ENCODE measurements at regions not wholly inside any gene's neighbourhood (a gene's known extent, or its start where the extent isn't known, plus 50 kb on each side); places are given as distances from the start of the nearest gene placed in this dataset.
"Not testable (repeated sequence)": the region's sequence is repeated elsewhere in the genome, so short reads cannot be mapped to it uniquely, and the experiment has no call there.

DNA sequence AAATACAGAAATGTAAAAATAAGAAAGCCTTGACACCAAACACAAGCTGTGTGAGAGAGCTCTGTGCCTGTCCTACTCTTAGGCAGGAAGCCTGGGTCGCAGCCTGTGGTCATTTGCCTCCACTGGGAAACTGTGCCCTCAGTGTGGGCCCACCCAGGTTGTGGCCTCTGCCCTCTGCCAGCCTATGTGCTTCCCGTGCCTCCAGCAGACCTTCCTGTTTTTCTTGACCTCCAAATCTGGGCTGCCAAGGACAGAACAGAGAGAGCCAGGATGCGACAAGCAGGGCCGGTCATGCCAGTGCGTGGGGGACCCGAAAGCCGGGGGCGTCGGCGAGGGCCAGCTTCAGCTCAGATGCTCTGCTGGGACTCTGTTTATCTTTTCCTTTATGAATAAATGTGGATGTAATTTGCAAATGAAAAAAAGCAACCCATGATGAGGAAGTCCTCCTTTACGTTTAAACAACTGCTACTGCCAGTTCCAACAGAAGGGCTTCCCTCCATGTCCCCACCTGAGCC, 189.2 kb upstream of the EXOC2 start:
- Histone ChIP-seq H3K9me3 (ENCODE audit: insufficient read depth, low read depth, low read length) (no peaks in the 10 kb centered on the region), H3K4me3 (ENCODE audit: low read length) (no peak overlapping the region), H3K9ac (ENCODE audit: low read depth, low read length) (no peak overlapping the region), H3K27me3 (ENCODE audit: insufficient read depth, low read length) (no peaks in the 10 kb centered on the region), H3K36me3 (ENCODE audit: insufficient read depth, low read depth, low read length) (no peaks in the 10 kb centered on the region), H3K27ac (ENCODE audit: low read length) (no peak overlapping the region), H3K4me1 (ENCODE audit: insufficient read depth, low read length) (peaks cover 5% of the 10 kb centered on the region; the same call in 1 of the 2 replicates)

DNA sequence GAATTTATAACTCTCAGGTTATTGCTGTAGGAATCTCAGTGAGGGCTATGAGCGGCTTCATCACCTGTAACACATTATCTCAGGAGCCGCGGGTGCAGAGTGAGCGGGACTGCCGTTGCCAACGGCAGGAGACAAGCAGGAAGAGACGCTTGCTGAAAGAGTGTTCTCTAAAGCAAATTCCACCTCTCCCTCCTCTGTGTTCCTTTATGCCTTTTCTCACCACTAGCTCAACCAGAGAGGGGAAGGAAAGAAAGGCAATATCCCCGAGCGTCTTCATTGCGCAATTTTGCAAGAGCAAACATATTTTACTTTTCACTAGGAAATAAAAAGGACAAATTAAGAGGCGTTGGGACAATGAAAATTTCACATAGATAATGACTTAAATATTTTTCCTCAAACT, 185.2 kb upstream of the EXOC2 start:
- H3K9me3 ChIP-seq (ENCODE audit: insufficient read depth, low read depth, low read length), result no peaks in the 10 kb centered on the region
- H3K27ac ChIP-seq (ENCODE audit: low read length), result no peak overlapping the region
- H3K4me1 ChIP-seq (ENCODE audit: insufficient read depth, low read length), result peaks cover 5% of the 10 kb centered on the region; the same call in 1 of the 2 replicates
- H3K9ac ChIP-seq (ENCODE audit: low read depth, low read length), result no peak overlapping the region
- H3K4me3 ChIP-seq (ENCODE audit: low read length), result no peak overlapping the region
- H3K27me3 ChIP-seq (ENCODE audit: insufficient read depth, low read length), result no peaks in the 10 kb centered on the region
- H3K36me3 ChIP-seq (ENCODE audit: insufficient read depth, low read depth, low read length), result no peaks in the 10 kb centered on the region

DNA sequence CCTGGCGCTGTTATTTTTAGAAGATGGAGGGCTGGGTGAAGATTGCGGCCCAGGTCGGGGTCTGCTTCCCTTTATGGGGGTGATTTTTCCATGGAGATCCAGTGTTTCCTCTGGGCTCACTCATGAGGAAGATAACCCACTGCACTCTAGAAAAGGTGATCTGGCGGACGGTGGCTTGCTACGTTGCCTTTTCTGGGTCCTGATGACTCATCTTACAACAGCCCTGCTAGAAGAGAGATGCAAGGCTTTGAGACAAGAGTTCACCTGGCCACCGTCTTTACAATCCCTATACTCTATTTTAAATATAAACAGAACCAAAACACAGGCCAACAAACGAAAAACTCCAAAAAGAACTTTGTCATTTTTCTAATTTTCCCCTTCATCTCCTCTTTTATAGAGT, 182.1 kb upstream of the EXOC2 start:
- Histone ChIP-seq H3K9ac (ENCODE audit: low read depth, low read length) (no peak overlapping the region), H3K9me3 (ENCODE audit: insufficient read depth, low read depth, low read length) (no peaks in the 10 kb centered on the region), H3K4me1 (ENCODE audit: insufficient read depth, low read length) (no peaks in the 10 kb centered on the region), H3K27ac (ENCODE audit: low read length) (no peak overlapping the region), H3K27me3 (ENCODE audit: insufficient read depth, low read length) (no peaks in the 10 kb centered on the region), H3K4me3 (ENCODE audit: low read length) (no peak overlapping the region), H3K36me3 (ENCODE audit: insufficient read depth, low read depth, low read length) (no peaks in the 10 kb centered on the region)

DNA sequence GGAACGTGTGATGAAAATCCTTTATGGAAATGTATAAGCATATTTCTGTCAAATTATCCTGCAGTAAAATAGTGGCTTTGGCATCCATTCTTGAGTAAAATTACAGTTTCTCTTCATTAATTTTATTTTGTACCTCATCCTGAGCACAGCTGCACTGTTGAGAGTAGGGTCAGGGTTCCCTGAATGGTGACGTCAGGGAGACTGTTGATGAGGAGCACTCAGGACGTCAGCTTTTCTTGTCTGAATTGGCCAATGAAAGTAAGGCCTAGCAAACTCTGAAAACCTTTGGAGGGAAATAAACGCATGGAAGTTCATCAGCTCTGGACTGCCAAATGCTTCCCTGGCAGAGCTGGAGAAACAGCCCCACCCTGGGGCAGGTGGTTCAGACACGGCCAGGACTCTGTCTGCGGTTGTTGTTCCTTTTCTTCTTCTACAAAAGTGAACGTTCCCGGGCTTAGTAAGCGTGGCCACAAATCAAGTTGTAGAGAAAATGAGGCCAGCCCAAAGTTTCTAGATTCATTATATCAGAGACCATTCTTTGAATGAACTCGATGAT, 179.7 kb upstream of the EXOC2 start:
- Histone ChIP-seq H3K27ac (ENCODE audit: low read length) (no peak overlapping the region), H3K9me3 (ENCODE audit: insufficient read depth, low read depth, low read length) (no peaks in the 10 kb centered on the region), H3K36me3 (ENCODE audit: insufficient read depth, low read depth, low read length) (no peaks in the 10 kb centered on the region), H3K27me3 (ENCODE audit: insufficient read depth, low read length) (no peaks in the 10 kb centered on the region), H3K4me1 (ENCODE audit: insufficient read depth, low read length) (no peaks in the 10 kb centered on the region), H3K4me3 (ENCODE audit: low read length) (no peak overlapping the region), H3K9ac (ENCODE audit: low read depth, low read length) (no peak overlapping the region)

DNA sequence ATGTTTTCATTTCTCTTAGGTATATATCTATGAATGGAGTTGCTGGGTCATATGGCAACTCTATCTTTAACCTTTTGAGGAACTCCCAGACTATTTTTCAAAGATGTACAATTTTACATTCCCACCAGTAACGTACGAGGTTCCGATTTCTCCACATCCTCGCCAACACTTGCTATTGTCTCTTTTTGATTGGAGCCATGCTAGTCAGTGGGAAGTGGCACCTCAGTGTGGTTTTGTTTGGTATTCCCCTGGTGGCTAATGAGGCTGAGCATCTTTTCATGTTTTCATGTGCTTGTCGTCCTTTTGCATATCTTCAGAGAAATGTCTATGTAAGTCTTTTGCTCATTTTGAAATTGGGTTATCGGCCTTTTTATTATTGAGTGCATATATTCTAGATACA, 178.6 kb upstream of the EXOC2 start:
- Histone ChIP-seq H3K4me1 (ENCODE audit: insufficient read depth, low read length) (no peaks in the 10 kb centered on the region), H3K27ac (ENCODE audit: low read length) (no peak overlapping the region), H3K9me3 (ENCODE audit: insufficient read depth, low read depth, low read length) (no peaks in the 10 kb centered on the region), H3K27me3 (ENCODE audit: insufficient read depth, low read length) (no peaks in the 10 kb centered on the region), H3K36me3 (ENCODE audit: insufficient read depth, low read depth, low read length) (no peaks in the 10 kb centered on the region), H3K4me3 (ENCODE audit: low read length) (no peak overlapping the region), H3K9ac (ENCODE audit: low read depth, low read length) (no peak overlapping the region)

DNA sequence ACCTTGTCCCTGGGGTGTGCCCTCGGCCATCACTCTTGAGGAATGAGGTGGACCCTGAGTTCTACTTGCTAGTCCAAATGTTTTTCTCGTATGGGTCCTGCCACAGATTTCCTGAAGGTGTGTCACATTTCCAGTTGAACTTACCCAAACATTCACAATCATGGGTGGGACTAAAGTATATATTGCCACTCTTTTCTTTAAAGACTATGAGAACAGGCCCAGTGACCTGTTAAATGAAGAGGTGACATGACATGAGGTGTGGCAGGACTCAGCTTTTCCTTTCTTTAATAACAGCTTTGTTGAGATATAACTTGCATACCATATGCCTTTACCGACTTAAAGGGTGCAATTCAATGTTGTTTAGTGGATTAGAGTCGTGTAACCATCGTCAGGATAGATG, 177.2 kb upstream of the EXOC2 start:
- no peaks in the 10 kb centered on the region for H3K27me3 ChIP-seq (ENCODE audit: insufficient read depth, low read length)

DNA sequence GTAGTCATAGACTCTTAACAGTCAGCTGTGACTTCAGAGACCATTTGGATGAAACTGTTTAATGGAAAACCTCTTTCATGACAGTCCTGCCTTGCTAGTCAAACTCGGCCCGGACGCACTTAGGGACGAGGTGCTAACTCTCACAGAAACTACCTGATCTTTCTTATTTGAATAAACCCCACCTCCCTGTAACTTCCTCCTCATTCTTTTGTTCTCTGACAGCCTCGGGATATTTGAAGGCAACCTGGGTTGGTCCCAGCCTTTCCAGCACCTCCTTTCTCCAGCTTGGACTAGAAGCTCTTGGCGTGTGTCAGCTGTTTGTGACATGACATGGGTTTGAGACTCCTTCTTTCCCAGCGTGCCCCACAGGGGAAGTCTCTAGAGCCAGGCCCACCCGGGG, 175.3 kb upstream of the EXOC2 start:
- no peak overlapping the region for H3K4me3 ChIP-seq (ENCODE audit: low read length)
- no peak overlapping the region for H3K27ac ChIP-seq (ENCODE audit: low read length)
- no peak overlapping the region for H3K9ac ChIP-seq (ENCODE audit: low read depth, low read length)
- H3K4me1 ChIP-seq (ENCODE audit: insufficient read depth, low read length), result no peaks in the 10 kb centered on the region
- H3K9me3 ChIP-seq (ENCODE audit: insufficient read depth, low read depth, low read length), result no peaks in the 10 kb centered on the region
- H3K27me3 ChIP-seq (ENCODE audit: insufficient read depth, low read length), result no peaks in the 10 kb centered on the region
- H3K36me3 ChIP-seq (ENCODE audit: insufficient read depth, low read depth, low read length), result no peaks in the 10 kb centered on the region

More for the DNA sequence above, 177.2 kb upstream of the EXOC2 start:
- Histone ChIP-seq H3K36me3 (ENCODE audit: insufficient read depth, low read depth, low read length) (no peaks in the 10 kb centered on the region), H3K27ac (ENCODE audit: low read length) (no peak overlapping the region), H3K9ac (ENCODE audit: low read depth, low read length) (no peak overlapping the region), H3K9me3 (ENCODE audit: insufficient read depth, low read depth, low read length) (no peaks in the 10 kb centered on the region), H3K4me3 (ENCODE audit: low read length) (no peak overlapping the region), H3K4me1 (ENCODE audit: insufficient read depth, low read length) (no peaks in the 10 kb centered on the region)

DNA sequence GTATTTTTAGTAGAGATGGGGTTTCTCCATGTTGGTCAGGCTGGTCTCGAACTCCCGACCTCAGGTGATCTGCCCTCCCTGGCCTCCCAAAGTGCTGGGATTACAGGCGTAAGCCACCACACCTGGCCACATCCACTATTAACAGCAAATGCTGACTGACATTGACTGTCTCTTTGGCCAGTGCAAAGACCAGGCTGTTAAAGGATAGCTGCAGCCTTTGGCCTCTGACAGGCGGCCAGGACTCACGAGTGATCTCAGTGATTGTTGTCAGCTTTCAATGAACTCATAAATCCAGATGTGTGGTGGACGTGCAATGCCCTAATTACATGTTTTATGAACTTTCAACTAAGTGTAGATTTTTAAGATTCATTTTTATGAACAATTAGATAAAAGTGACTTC, 174.4 kb upstream of the EXOC2 start:
- H3K27me3 ChIP-seq (ENCODE audit: insufficient read depth, low read length), result no peaks in the 10 kb centered on the region
- no peaks in the 10 kb centered on the region for H3K4me1 ChIP-seq (ENCODE audit: insufficient read depth, low read length)
- H3K27ac ChIP-seq (ENCODE audit: low read length), result no peak overlapping the region
- H3K4me3 ChIP-seq (ENCODE audit: low read length), result no peak overlapping the region
- H3K36me3 ChIP-seq (ENCODE audit: insufficient read depth, low read depth, low read length), result no peaks in the 10 kb centered on the region
- H3K9me3 ChIP-seq (ENCODE audit: insufficient read depth, low read depth, low read length), result no peaks in the 10 kb centered on the region
- no peak overlapping the region for H3K9ac ChIP-seq (ENCODE audit: low read depth, low read length)

DNA sequence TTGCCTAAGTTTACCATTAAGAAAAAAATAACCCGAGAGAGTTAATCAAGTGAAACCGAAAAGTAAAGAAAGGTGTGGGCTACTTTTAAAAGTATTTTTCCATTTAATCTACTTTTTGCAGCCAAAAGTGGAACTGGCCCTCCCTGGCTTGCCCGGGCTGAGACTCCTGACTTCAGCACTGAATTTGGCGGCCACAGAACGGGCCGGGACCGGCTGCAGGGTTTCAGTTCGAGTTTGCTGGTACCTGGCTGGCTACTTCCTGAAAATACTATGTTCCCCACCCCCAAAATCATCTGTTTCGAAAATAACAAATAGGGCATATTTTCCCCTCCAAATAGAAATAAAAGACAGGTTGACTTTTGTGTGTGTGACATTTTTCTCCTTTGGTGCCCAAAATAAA, 173.4 kb upstream of the EXOC2 start:
- no peaks in the 10 kb centered on the region for H3K9me3 ChIP-seq (ENCODE audit: insufficient read depth, low read depth, low read length)
- H3K4me3 ChIP-seq (ENCODE audit: low read length), result no peak overlapping the region
- H3K27ac ChIP-seq (ENCODE audit: low read length), result no peak overlapping the region
- H3K27me3 ChIP-seq (ENCODE audit: insufficient read depth, low read length), result no peaks in the 10 kb centered on the region
- H3K36me3 ChIP-seq (ENCODE audit: insufficient read depth, low read depth, low read length), result no peaks in the 10 kb centered on the region
- H3K4me1 ChIP-seq (ENCODE audit: insufficient read depth, low read length), result no peaks in the 10 kb centered on the region
- no peak overlapping the region for H3K9ac ChIP-seq (ENCODE audit: low read depth, low read length)

DNA sequence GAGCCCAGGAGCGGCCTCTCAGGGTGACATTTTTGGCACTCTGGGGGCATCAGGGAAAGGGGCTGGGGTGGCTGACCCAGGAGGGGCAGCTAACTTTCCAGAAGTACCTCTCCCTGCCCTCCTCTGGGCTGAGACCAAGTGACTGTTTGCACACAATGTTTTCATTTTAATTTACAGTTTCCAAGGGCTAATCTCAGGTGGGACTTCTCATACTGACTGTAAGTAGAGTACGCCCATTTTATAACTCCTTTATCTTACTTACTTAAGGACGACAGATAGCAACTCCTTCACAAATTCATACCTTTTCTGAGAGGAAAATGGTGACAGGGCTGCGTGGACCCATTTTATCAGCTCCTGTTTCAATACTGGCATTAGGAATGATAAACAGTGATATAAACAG, 172.9 kb upstream of the EXOC2 start:
- H3K9me3 ChIP-seq (ENCODE audit: insufficient read depth, low read depth, low read length), result no peaks in the 10 kb centered on the region
- H3K36me3 ChIP-seq (ENCODE audit: insufficient read depth, low read depth, low read length), result no peaks in the 10 kb centered on the region
- H3K27me3 ChIP-seq (ENCODE audit: insufficient read depth, low read length), result no peaks in the 10 kb centered on the region
- no peak overlapping the region for H3K27ac ChIP-seq (ENCODE audit: low read length)
- no peaks in the 10 kb centered on the region for H3K4me1 ChIP-seq (ENCODE audit: insufficient read depth, low read length)
- no peak overlapping the region for H3K9ac ChIP-seq (ENCODE audit: low read depth, low read length)
- no peak overlapping the region for H3K4me3 ChIP-seq (ENCODE audit: low read length)

DNA sequence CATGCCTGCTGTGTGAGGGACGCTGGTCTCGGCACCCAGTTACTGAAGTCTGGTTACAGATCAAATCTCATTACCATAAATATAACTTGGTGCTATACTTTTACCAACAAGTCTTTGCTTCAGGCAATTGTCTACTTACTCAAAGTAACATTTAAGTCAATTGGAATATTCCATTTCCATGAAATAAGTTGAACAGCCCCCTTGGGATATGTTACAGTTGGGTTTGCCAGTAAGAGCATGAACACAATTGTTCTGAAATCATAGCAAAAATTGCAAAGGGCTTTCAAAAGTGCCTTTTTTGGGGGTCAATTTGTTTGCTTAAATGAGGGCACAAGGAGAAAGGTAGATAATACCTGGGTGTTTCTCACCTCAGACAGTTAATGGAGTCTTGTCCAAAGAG, 170.9 kb upstream of the EXOC2 start:
- no peaks in the 10 kb centered on the region for H3K27me3 ChIP-seq (ENCODE audit: insufficient read depth, low read length)
- no peak overlapping the region for H3K4me3 ChIP-seq (ENCODE audit: low read length)
- no peaks in the 10 kb centered on the region for H3K9me3 ChIP-seq (ENCODE audit: insufficient read depth, low read depth, low read length)
- no peak overlapping the region for H3K9ac ChIP-seq (ENCODE audit: low read depth, low read length)
- H3K27ac ChIP-seq (ENCODE audit: low read length), result no peak overlapping the region
- H3K36me3 ChIP-seq (ENCODE audit: insufficient read depth, low read depth, low read length), result no peaks in the 10 kb centered on the region
- no peaks in the 10 kb centered on the region for H3K4me1 ChIP-seq (ENCODE audit: insufficient read depth, low read length)

DNA sequence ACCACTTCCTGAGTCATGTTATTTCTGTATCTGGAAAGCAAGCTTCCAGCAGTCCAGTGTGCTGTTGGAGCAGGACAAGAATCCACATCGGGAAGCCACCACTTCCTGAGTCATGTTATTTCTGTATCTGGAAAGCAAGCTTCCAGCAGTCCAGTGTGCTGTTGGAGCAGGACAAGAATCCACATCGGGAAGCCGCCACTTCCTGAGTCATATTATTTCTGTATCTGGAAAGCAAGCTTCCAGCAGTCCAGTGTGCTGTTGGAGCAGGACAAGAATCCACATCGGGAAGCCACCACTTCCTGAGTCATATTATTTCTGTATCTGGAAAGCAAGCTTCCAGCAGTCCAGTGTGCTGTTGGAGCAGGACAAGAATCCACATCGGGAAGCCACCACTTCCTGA, 170.2 kb upstream of the EXOC2 start:
- H3K27me3 ChIP-seq (ENCODE audit: insufficient read depth, low read length); H3K4me3 ChIP-seq (ENCODE audit: low read length); H3K27ac ChIP-seq (ENCODE audit: low read length); H3K4me1 ChIP-seq (ENCODE audit: insufficient read depth, low read length); H3K36me3 ChIP-seq (ENCODE audit: insufficient read depth, low read depth, low read length); H3K9me3 ChIP-seq (ENCODE audit: insufficient read depth, low read depth, low read length); H3K9ac ChIP-seq (ENCODE audit: low read depth, low read length): not testable (repeated sequence)

All from iPS-20b (cell line).